K562 (cell line): ENCODE measurements at regions not wholly inside any gene's neighbourhood (a gene's known extent, or its start where the extent isn't known, plus 50 kb on each side); places are given as distances from the start of the nearest gene placed in this dataset.

ENCODE experiments used
- ATAC-seq: fragments of 200-7000 bp; cut with Tn5 transposase; 3 replicates; pipeline ENCODE4 v1.9.1; 2020; ENCODE audit warnings: moderate library complexity
- BruUV-seq: library from RNA; stranded (reverse); fragments of 400-500 nt; replicated peaks from 2 replicates; lab custom pipeline; 2021; lab: Mats Ljungman, UMichigan
- CTCF ChIA-PET: fragments of 300-600 bp; formaldehyde crosslinking; extraction: SDS; loops from one replicate; lab custom pipeline; 2021; ENCODE audit warnings: low intra/inter-chr PET ratio; lab: Yijun Ruan, JAX
- POLR2A ChIA-PET: fragments of 300-600, 350-650 bp; sonication (Branson Sonifier 250); formaldehyde crosslinking; extraction: SDS; loops from one replicate; lab custom pipeline; 2021; ENCODE audit warnings: antibody characterized with exemption, inconsistent platforms; lab: Yijun Ruan, JAX
- DNase-seq, 4 experiments: peaks; one replicate each; pipeline versions ENCODE4 v3.0.0 to v3.0.0-alpha.2; 2011 to 2018; ENCODE audit warnings: low spot score in 3 of 4, mixed read lengths in 3 of 4; ENCODE audit errors: extremely low read depth in 1 of 4
- FAIRE-seq: peaks from 2 replicates; lab custom pipeline; 2011; peaks lifted over from hg19 to GRCh38; lab: Jason Lieb, UNC
- H2AFZ ChIP-seq: 2 replicates; pipeline ENCODE4 v1.6.0; 2011; ENCODE audit warnings: low read depth, low read length, control low read depth, inconsistent platforms
- H3K27ac ChIP-seq: fragments of 200-600 bp; 3 replicates; pipeline ENCODE4 v1.8.0; 2011; ENCODE audit warnings: low read depth, mild to moderate bottlenecking, control low read depth, inconsistent platforms, low read length, moderate library complexity, mixed read lengths; ENCODE audit errors: extremely low read depth
- H3K27me3 ChIP-seq, 2 experiments: fragments of 300-600 bp in 1 of 2; 2 replicates in 1 of 2; 3 replicates in 1 of 2; pipeline versions ENCODE4 v1.6.0 to v1.8.0; 2011; ENCODE audit warnings: inconsistent platforms in 2 of 2, low read length in 2 of 2, mild to moderate bottlenecking in 1 of 2, mixed read lengths in 1 of 2, moderate library complexity in 1 of 2; ENCODE audit not compliant: control insufficient read depth in 2 of 2, insufficient read depth in 2 of 2
- H3K36me3 ChIP-seq: fragments of 300-600 bp; 3 replicates; pipeline ENCODE4 v1.8.0; 2011; ENCODE audit warnings: mild to moderate bottlenecking, low read length, inconsistent platforms; ENCODE audit not compliant: control insufficient read depth, insufficient read depth
- H3K4me1 ChIP-seq, 2 experiments: fragments of 200-600 bp in 1 of 2; replicated peaks in 1 of 2; 2 replicates in 1 of 2; 3 replicates in 1 of 2; pipeline versions ENCODE4 v1.5.1 to v1.8.0; 2011; ENCODE audit warnings: inconsistent platforms in 2 of 2, low read length in 2 of 2, mild to moderate bottlenecking in 1 of 2, mixed read lengths in 1 of 2, moderate library complexity in 1 of 2; ENCODE audit not compliant: control insufficient read depth in 2 of 2, insufficient read depth in 2 of 2
- H3K4me2 ChIP-seq: 2 replicates; pipeline ENCODE4 v1.6.1; 2011; ENCODE audit warnings: low read length, control low read depth, inconsistent platforms, mixed read lengths; ENCODE audit not compliant: insufficient read depth
- H3K4me3 ChIP-seq: fragments of 200-600 bp; sonication (generic), shearing (Covaris generic); 2 replicates; pipeline ENCODE4 v1.5.1; 2016; ENCODE audit warnings: control low read depth, inconsistent platforms
- H3K79me2 ChIP-seq: fragments of 200-600 bp; 3 replicates; pipeline ENCODE4 v1.8.0; 2011; ENCODE audit warnings: low read length, inconsistent platforms; ENCODE audit not compliant: control insufficient read depth, insufficient read depth
- H3K9ac ChIP-seq, 2 experiments: 2 replicates each; pipeline versions ENCODE4 v1.6.0 to v1.6.1; 2011; ENCODE audit warnings: low read depth in 2 of 2, low read length in 2 of 2, control low read depth in 1 of 2, inconsistent platforms in 1 of 2, mild to moderate bottlenecking in 1 of 2, mixed read lengths in 1 of 2; ENCODE audit not compliant: insufficient read depth in 1 of 2
- H3K9me1 ChIP-seq: one replicate; pipeline ENCODE4 v1.6.0; 2011; ENCODE audit warnings: inconsistent platforms, mild to moderate bottlenecking, low read length, moderate library complexity; ENCODE audit not compliant: control insufficient read depth, insufficient read depth
- H3K9me3 ChIP-seq: replicated peaks from 2 replicates; pipeline ENCODE4 v1.5.1; 2011; ENCODE audit warnings: low read depth, low read length, inconsistent platforms; ENCODE audit not compliant: control insufficient read depth, insufficient read depth
- H4K20me1 ChIP-seq: replicated peaks from 2 replicates; pipeline ENCODE4 v1.6.1; 2011; ENCODE audit warnings: low read length, inconsistent platforms, mixed read lengths; ENCODE audit not compliant: control insufficient read depth, insufficient read depth
- CREB1 ChIP-seq, 2 experiments: sonication (generic) in 1 of 2; formaldehyde crosslinking in 1 of 2; IDR thresholded peaks; 2 replicates each; pipeline versions ENCODE4 v1.6.1 to v1.8.0; 2012 to 2022; ENCODE audit warnings: inconsistent platforms in 1 of 2, mild to moderate bottlenecking in 1 of 2, missing genetic modification reagents in 1 of 2, moderate library complexity in 1 of 2
- CTBP1 ChIP-seq: fragments of 450-650 bp; IDR thresholded peaks from 2 replicates; pipeline ENCODE4 v1.6.1; 2016; ENCODE audit warnings: borderline replicate concordance
- HEY1 ChIP-seq: fragments of 250-450 bp; sonication (Bioruptor Pico); IDR thresholded peaks from 2 replicates; pipeline ENCODE4 v1.5.0; 2020; ENCODE audit warnings: mild to moderate bottlenecking, moderate library complexity, borderline replicate concordance
- MYC ChIP-seq, 2 experiments: fragments of 250-450 bp in 1 of 2; sonication (Bioruptor Pico) in 1 of 2; IDR thresholded peaks; 2 replicates each; pipeline versions ENCODE4 v1.5.1 to v1.6.1; 2012 to 2021; ENCODE audit warnings: low read depth in 2 of 2, borderline replicate concordance in 1 of 2, improper control_type of control experiment in 1 of 2, low read length in 1 of 2, mild to moderate bottlenecking in 1 of 2, moderate library complexity in 1 of 2
- RBM34 ChIP-seq: fragments of 200-400 bp; formaldehyde crosslinking; IDR thresholded peaks from 2 replicates; pipeline ENCODE4 v1.6.1; 2018; ENCODE audit warnings: low read length, borderline replicate concordance; ENCODE audit not compliant: insufficient read depth
- SMARCC2 ChIP-seq: fragments of 450-650 bp; IDR thresholded peaks from 2 replicates; pipeline ENCODE4 v1.6.1; 2017; ENCODE audit warnings: antibody characterized with exemption, moderate library complexity, mild to moderate bottlenecking, low read depth
- ZNF143 ChIP-seq: sonication (generic); formaldehyde crosslinking; IDR thresholded peaks from 2 replicates; pipeline ENCODE4 v1.9.0; 2022; ENCODE audit warnings: mild to moderate bottlenecking, missing genetic modification reagents
- WGBS: fragments of 100-300 bp; shearing (Covaris generic); methylation state at CpG from one replicate; pipeline ENCODE4 v1.1.6; 2016; ENCODE audit warnings: low coverage, mixed read lengths; ENCODE audit not compliant: insufficient coverage; ENCODE audit errors: missing lambda C conversion rate; 5-methylcytosine and 5-hydroxymethylcytosine counted together
- in situ Hi-C: fragments of 300-500 bp; cut with MboI; formaldehyde crosslinking; loops from 4 replicates; pipeline ENCODE4 v1.15.0; 2018; ENCODE audit warnings: inconsistent platforms, mixed read lengths
- intact Hi-C: fragments of 100-400 bp; cut with micrococcal nuclease; formaldehyde crosslinking; loops from 2 replicates; pipeline ENCODE4 v1.14.2; 2022
- TF ChIP-seq, protein P1 (sequence below): fragments of 200-800 bp; sonication (Bioruptor generic); IDR thresholded peaks from 2 replicates; pipeline ENCODE4 v1.6.1; 2017; ENCODE audit warnings: missing genetic modification characterization, missing compliant biosample characterization
- TF ChIP-seq, protein P2 (sequence below): sonication (generic); formaldehyde crosslinking; IDR thresholded peaks from 2 replicates; pipeline ENCODE4 v1.8.1; 2022; ENCODE audit warnings: missing genetic modification reagents
- TF ChIP-seq, protein P3 (sequence below): fragments of 450-650 bp; IDR thresholded peaks from 2 replicates; pipeline ENCODE4 v1.6.1; 2017; ENCODE audit warnings: antibody characterized with exemption, mild to moderate bottlenecking

DNA sequence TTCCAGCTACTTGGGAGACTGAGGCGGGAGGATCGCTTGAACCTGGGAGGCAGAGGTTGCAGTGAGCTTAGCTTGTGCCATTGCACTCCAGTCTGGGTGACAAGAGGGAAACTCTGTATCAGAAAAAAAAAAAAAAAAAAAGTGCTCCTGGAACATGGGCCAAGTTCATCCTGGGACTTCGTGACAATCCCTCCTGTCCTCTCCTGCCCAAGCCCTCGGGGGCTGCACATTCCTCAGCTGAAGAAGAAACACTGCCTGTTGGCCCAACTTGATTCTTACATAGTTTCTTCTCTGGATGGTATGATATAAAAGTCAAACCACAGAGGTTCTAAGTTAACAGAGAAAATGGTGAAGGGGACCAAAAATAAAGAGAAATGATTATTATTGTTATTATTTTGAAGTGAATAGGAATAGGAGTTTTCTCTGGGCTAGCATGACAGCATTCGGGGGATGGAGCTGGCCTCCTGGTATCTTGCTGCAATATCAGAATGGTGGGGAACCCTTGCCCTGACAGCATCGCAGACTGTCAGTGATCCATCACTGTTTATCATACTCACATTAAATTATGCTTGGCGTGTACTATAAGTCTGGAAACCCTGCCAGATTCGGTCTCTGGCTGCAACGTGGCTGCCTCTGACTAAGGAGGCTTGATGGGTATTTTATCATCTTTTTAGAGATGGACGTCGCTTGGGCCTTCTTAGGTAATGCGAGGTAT lies 113.7 kb upstream of the OXGR1 start:
- Histone ChIP-seq H3K36me3 (no peaks in the 10 kb centered on the region), H3K9me1 (no peaks in the 10 kb centered on the region), H3K9me3 (no peaks in the 10 kb centered on the region), H4K20me1 (no peaks in the 10 kb centered on the region), H3K4me3 (no peak overlapping the region), H3K4me2 (no peak overlapping the region; the same call in 1 of the 2 replicates), H3K27ac (no peak overlapping the region), H2AFZ (no peak overlapping the region), H3K9ac (no peak overlapping the region), H3K27me3 (no peaks in the 10 kb centered on the region), H3K79me2 (no peaks in the 10 kb centered on the region), H3K4me1 (peaks cover 4 to 9% of the 10 kb centered on the region in 2 experiments; a peak in 3 of 5 replicates)
- ATAC-seq (no peak), FAIRE-seq (no peak), DNase-seq (no peak)
- POLR2A ChIA-PET: interaction anchor here (0.9 kb wide), 1 partner anchor 152 kb away, joined by 3 read pairs; no protein-coding TSS in a partner anchor
- intact Hi-C loops (no loop called here), in situ Hi-C loops (no loop called here)
- CTCF ChIA-PET: interaction anchor here (1.3 kb wide), 1 partner anchor 252 kb away, joined by 3 read pairs; no protein-coding TSS in a partner anchor
- no TSS peak for BruUV-seq
- 10% methylated on average over 9 of the region's 12 CpGs for WGBS
- TF ChIP-seq, protein P1, sequence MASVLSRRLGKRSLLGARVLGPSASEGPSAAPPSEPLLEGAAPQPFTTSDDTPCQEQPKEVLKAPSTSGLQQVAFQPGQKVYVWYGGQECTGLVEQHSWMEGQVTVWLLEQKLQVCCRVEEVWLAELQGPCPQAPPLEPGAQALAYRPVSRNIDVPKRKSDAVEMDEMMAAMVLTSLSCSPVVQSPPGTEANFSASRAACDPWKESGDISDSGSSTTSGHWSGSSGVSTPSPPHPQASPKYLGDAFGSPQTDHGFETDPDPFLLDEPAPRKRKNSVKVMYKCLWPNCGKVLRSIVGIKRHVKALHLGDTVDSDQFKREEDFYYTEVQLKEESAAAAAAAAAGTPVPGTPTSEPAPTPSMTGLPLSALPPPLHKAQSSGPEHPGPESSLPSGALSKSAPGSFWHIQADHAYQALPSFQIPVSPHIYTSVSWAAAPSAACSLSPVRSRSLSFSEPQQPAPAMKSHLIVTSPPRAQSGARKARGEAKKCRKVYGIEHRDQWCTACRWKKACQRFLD (CRISPR knock-in tag): no peak
- TF ChIP-seq HEY1 (CRISPR knock-in tag): no peak
- no peak for TF ChIP-seq SMARCC2
- TF ChIP-seq, protein P2, sequence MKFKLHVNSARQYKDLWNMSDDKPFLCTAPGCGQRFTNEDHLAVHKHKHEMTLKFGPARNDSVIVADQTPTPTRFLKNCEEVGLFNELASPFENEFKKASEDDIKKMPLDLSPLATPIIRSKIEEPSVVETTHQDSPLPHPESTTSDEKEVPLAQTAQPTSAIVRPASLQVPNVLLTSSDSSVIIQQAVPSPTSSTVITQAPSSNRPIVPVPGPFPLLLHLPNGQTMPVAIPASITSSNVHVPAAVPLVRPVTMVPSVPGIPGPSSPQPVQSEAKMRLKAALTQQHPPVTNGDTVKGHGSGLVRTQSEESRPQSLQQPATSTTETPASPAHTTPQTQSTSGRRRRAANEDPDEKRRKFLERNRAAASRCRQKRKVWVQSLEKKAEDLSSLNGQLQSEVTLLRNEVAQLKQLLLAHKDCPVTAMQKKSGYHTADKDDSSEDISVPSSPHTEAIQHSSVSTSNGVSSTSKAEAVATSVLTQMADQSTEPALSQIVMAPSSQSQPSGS (CRISPR knock-in tag): no peak
- TF ChIP-seq RBM34: no peak
- TF ChIP-seq MYC (IDR thresholded peaks at IDR 0.05; ENCODE audit: low read depth, low read length): no peak
- TF ChIP-seq MYC (CRISPR knock-in tag; IDR thresholded peaks at IDR 0.05; ENCODE audit: borderline replicate concordance, low read depth): no peak
- TF ChIP-seq, protein P3, sequence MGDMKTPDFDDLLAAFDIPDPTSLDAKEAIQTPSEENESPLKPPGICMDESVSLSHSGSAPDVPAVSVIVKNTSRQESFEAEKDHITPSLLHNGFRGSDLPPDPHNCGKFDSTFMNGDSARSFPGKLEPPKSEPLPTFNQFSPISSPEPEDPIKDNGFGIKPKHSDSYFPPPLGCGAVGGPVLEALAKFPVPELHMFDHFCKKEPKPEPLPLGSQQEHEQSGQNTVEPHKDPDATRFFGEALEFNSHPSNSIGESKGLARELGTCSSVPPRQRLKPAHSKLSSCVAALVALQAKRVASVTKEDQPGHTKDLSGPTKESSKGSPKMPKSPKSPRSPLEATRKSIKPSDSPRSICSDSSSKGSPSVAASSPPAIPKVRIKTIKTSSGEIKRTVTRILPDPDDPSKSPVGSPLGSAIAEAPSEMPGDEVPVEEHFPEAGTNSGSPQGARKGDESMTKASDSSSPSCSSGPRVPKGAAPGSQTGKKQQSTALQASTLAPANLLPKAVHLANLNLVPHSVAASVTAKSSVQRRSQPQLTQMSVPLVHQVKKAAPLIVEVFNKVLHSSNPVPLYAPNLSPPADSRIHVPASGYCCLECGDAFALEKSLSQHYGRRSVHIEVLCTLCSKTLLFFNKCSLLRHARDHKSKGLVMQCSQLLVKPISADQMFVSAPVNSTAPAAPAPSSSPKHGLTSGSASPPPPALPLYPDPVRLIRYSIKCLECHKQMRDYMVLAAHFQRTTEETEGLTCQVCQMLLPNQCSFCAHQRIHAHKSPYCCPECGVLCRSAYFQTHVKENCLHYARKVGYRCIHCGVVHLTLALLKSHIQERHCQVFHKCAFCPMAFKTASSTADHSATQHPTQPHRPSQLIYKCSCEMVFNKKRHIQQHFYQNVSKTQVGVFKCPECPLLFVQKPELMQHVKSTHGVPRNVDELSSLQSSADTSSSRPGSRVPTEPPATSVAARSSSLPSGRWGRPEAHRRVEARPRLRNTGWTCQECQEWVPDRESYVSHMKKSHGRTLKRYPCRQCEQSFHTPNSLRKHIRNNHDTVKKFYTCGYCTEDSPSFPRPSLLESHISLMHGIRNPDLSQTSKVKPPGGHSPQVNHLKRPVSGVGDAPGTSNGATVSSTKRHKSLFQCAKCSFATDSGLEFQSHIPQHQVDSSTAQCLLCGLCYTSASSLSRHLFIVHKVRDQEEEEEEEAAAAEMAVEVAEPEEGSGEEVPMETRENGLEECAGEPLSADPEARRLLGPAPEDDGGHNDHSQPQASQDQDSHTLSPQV: no peak
- TF ChIP-seq ZNF143 (CRISPR knock-in tag): no peak
- no peak for TF ChIP-seq CTBP1
- TF ChIP-seq CREB1 (IDR thresholded peaks at IDR 0.05): no peak
- no peak for TF ChIP-seq CREB1 (CRISPR knock-in tag; IDR thresholded peaks at IDR 0.05)
